ENCODE measurements at regions not wholly inside any gene's neighbourhood (a gene's known extent, or its start where the extent isn't known, plus 50 kb on each side); places are given as distances from the start of the nearest gene placed in this dataset.

GRCh38 chr2:223243233-223243632, 191.2 kb downstream of the KCNE4 start:
- Histone ChIP-seq H3K79me2 (ENCODE audit: low read length) (no peaks in the 10 kb centered on the region), H3K36me3 (ENCODE audit: low read depth, low read length) (no peaks in the 10 kb centered on the region), H3K9me3 (ENCODE audit: low read length) (no peaks in the 10 kb centered on the region), H2AFZ (ENCODE audit: low read length) (no peak overlapping the region), H3K4me3 (ENCODE audit: low read length) (no peak overlapping the region), H4K20me1 (ENCODE audit: low read length) (no peaks in the 10 kb centered on the region), H3F3A (ENCODE audit: low read length, unreplicated experiment) (no peaks in the 10 kb centered on the region), H3K4me1 (ENCODE audit: insufficient read depth, low read length) (no peaks in the 10 kb centered on the region), H3K27me3 (ENCODE audit: low read length) (no peaks in the 10 kb centered on the region), H3K9ac (ENCODE audit: low read length) (no peak overlapping the region), H3K9me2 (replicated peaks; ENCODE audit: low read length) (no peaks in the 10 kb centered on the region), H3K4me2 (ENCODE audit: low read length) (no peak overlapping the region), H3K27ac (ENCODE audit: low read length) (no peak overlapping the region)
- DNase-seq (no peak), ATAC-seq (no peak)
- TF ChIP-seq EZH2 (IDR thresholded peaks at IDR 0.05; ENCODE audit: low read length, unreplicated experiment) = no peak
- intact Hi-C loops (cut with micrococcal nuclease) = loop anchor here (10.0 kb wide), 1 partner anchor 552 kb away; no protein-coding TSS in a partner anchor
- POLR2A ChIA-PET (ENCODE audit: unreplicated experiment) = no interaction called here
- no TSS peak for BruUV-seq (replicated peaks)
- CTCF ChIA-PET = no interaction called here

DNA sequence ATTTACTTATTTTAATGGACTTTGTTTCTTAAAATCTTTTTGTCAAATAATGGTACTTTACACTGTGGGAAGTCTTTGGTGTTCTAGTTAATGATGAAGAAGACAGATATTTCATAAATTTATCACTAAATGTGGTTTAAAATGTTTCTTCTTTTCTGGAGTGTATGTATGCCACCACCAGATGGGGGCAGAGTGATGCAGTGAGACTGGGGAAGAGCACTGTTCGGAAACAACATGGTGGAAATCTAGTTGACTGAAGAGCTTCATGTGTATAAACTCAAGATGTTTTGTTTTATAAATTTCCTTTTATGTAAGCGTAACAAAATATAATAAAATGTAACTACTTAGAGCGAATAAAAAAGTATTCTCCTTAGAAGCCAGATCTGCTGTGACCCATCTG, 195.1 kb downstream of the KCNE4 start:
- Histone ChIP-seq H3K27ac (ENCODE audit: low read length) (no peak overlapping the region), H3K27me3 (ENCODE audit: low read length) (peaks cover 3% of the 10 kb centered on the region; the same call in 1 of the 2 replicates), H3K9me3 (ENCODE audit: low read length) (no peaks in the 10 kb centered on the region), H3K79me2 (ENCODE audit: low read length) (no peaks in the 10 kb centered on the region), H3K9me2 (replicated peaks; ENCODE audit: low read length) (no peaks in the 10 kb centered on the region), H3K9ac (ENCODE audit: low read length) (no peak overlapping the region), H3K36me3 (ENCODE audit: low read depth, low read length) (no peaks in the 10 kb centered on the region), H4K20me1 (ENCODE audit: low read length) (no peaks in the 10 kb centered on the region), H2AFZ (ENCODE audit: low read length) (0 out of 2 replicates have a peak overlapping the region, but pooled peaks have one; percentile 4), H3K4me3 (ENCODE audit: low read length) (no peak overlapping the region), H3K4me2 (ENCODE audit: low read length) (no peak overlapping the region), H3K4me1 (ENCODE audit: insufficient read depth, low read length) (no peaks in the 10 kb centered on the region), H3F3A (ENCODE audit: low read length, unreplicated experiment) (no peaks in the 10 kb centered on the region)
- no peak for TF ChIP-seq EZH2 (IDR thresholded peaks at IDR 0.05; ENCODE audit: low read length, unreplicated experiment)
- TF ChIP-seq, protein P1, sequence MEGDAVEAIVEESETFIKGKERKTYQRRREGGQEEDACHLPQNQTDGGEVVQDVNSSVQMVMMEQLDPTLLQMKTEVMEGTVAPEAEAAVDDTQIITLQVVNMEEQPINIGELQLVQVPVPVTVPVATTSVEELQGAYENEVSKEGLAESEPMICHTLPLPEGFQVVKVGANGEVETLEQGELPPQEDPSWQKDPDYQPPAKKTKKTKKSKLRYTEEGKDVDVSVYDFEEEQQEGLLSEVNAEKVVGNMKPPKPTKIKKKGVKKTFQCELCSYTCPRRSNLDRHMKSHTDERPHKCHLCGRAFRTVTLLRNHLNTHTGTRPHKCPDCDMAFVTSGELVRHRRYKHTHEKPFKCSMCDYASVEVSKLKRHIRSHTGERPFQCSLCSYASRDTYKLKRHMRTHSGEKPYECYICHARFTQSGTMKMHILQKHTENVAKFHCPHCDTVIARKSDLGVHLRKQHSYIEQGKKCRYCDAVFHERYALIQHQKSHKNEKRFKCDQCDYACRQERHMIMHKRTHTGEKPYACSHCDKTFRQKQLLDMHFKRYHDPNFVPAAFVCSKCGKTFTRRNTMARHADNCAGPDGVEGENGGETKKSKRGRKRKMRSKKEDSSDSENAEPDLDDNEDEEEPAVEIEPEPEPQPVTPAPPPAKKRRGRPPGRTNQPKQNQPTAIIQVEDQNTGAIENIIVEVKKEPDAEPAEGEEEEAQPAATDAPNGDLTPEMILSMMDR (conservative IDR thresholded peaks at IDR 0.05; ENCODE audit: low read depth, low read length) = peak; percentile 78
- ATAC-seq (peak; percentile 53), DNase-seq (peak; percentile 50)
- BruUV-seq (replicated peaks) = no TSS peak
- ChIA-PET CTCF (interaction anchor here (1.0 kb wide), 2 partner anchors 13 to 138 kb away, joined by 4 to 8 read pairs; no protein-coding TSS in a partner anchor), POLR2A (ENCODE audit: unreplicated experiment) (no interaction called here)
- intact Hi-C loops (cut with micrococcal nuclease) = loop anchor here (5.0 to 10.0 kb wide), 2 partner anchors 355 to 548 kb away; partner anchors contain the start of gene SCG2

GRCh38 chr2:223251656-223252229, 199.8 kb downstream of the KCNE4 start:
- Histone ChIP-seq H3K4me1 (ENCODE audit: insufficient read depth, low read length) (no peaks in the 10 kb centered on the region), H3K4me2 (ENCODE audit: low read length) (no peak overlapping the region), H3K79me2 (ENCODE audit: low read length) (no peaks in the 10 kb centered on the region), H3K27me3 (ENCODE audit: low read length) (peaks cover 3% of the 10 kb centered on the region; the same call in 1 of the 2 replicates), H3K9me2 (replicated peaks; ENCODE audit: low read length) (no peaks in the 10 kb centered on the region), H3K9me3 (ENCODE audit: low read length) (no peaks in the 10 kb centered on the region), H3K27ac (ENCODE audit: low read length) (no peak overlapping the region), H3K36me3 (ENCODE audit: low read depth, low read length) (no peaks in the 10 kb centered on the region), H3F3A (ENCODE audit: low read length, unreplicated experiment) (no peaks in the 10 kb centered on the region), H4K20me1 (ENCODE audit: low read length) (no peaks in the 10 kb centered on the region), H2AFZ (ENCODE audit: low read length) (no peak overlapping the region), H3K4me3 (ENCODE audit: low read length) (no peak overlapping the region), H3K9ac (ENCODE audit: low read length) (no peak overlapping the region)
- CTCF ChIA-PET = no interaction called here
- no peak for DNase-seq
- intact Hi-C loops (cut with micrococcal nuclease) = no loop called here
- TF ChIP-seq, protein P1 (conservative IDR thresholded peaks at IDR 0.05; ENCODE audit: low read depth, low read length) = no peak
- no peak for TF ChIP-seq EZH2phosphoT487 (IDR thresholded peaks at IDR 0.05; ENCODE audit: borderline replicate concordance, low read length)
- no peak for TF ChIP-seq EZH2 (IDR thresholded peaks at IDR 0.05; ENCODE audit: low read length, unreplicated experiment)
- no TSS peak for BruUV-seq (replicated peaks)
- no peak for ATAC-seq
- POLR2A ChIA-PET (ENCODE audit: unreplicated experiment) = no interaction called here

Data from PC-3 (cell line).